IMR-90 (cell line): ENCODE measurements at regions not wholly inside any gene's neighbourhood (a gene's known extent, or its start where the extent isn't known, plus 50 kb on each side); places are given as distances from the start of the nearest gene placed in this dataset.

ENCODE experiments used
- ATAC-seq: fragments of 200-7000 bp; cut with Tn5 transposase; 2 replicates; pipeline ENCODE4 v1.9.1; 2020; ENCODE audit warnings: low read depth, mild to moderate bottlenecking, moderate library complexity
- BruUV-seq: library from RNA; stranded (reverse); fragments of 400-500 nt; replicated peaks from 2 replicates; lab custom pipeline; 2021; lab: Mats Ljungman, UMichigan
- CTCF ChIA-PET: fragments of 300-600 bp; formaldehyde crosslinking; extraction: SDS; loops from one replicate; lab custom pipeline; 2021; ENCODE audit warnings: antibody characterized with exemption; lab: Yijun Ruan, JAX
- POLR2A ChIA-PET: fragments of 300-600 bp; sonication (Branson Sonifier 250); formaldehyde crosslinking; loops from one replicate; lab custom pipeline; 2022; ENCODE audit warnings: antibody characterized with exemption; ENCODE audit not compliant: unreplicated experiment; lab: Charles Lee
- DNase-seq: peaks from one replicate; pipeline ENCODE4 v3.0.0; 2013
- H2AFZ ChIP-seq: replicated peaks from 2 replicates; pipeline ENCODE3; 2013; ENCODE audit warnings: low read length, mild to moderate bottlenecking; ENCODE audit not compliant: poor library complexity
- H2AK5ac ChIP-seq: 2 replicates; pipeline ENCODE4 v1.6.1; 2013; ENCODE audit warnings: low read depth, low read length, inconsistent platforms
- H2AK9ac ChIP-seq: replicated peaks from 2 replicates; pipeline ENCODE3; 2013; ENCODE audit warnings: mild to moderate bottlenecking, low read depth, low read length, moderate library complexity; ENCODE audit not compliant: poor library complexity
- H2BK120ac ChIP-seq: 2 replicates; pipeline ENCODE4 v1.6.1; 2013; ENCODE audit warnings: low read depth, low read length, inconsistent platforms
- H2BK15ac ChIP-seq: 3 replicates; pipeline ENCODE4 v1.6.1; 2013; ENCODE audit warnings: low read depth, low read length, inconsistent platforms
- H2BK20ac ChIP-seq: 2 replicates; pipeline ENCODE4 v1.6.1; 2013; ENCODE audit warnings: low read depth, mild to moderate bottlenecking, inconsistent platforms, low read length, moderate library complexity
- H2BK5ac ChIP-seq: 2 replicates; pipeline ENCODE4 v1.6.1; 2013; ENCODE audit warnings: mild to moderate bottlenecking, low read depth, low read length, inconsistent platforms; ENCODE audit not compliant: poor library complexity, severe bottlenecking
- H3K14ac ChIP-seq: replicated peaks from 2 replicates; pipeline ENCODE4 v1.6.1; 2013; ENCODE audit warnings: low read depth, low read length, inconsistent platforms
- H3K18ac ChIP-seq: 2 replicates; pipeline ENCODE4 v1.6.1; 2013; ENCODE audit warnings: low read depth, low read length, control low read depth
- H3K23ac ChIP-seq: 2 replicates; pipeline ENCODE4 v1.6.1; 2013; ENCODE audit warnings: low read depth, low read length, inconsistent platforms
- H3K27ac ChIP-seq: 2 replicates; pipeline ENCODE4 v1.5.1; 2013; ENCODE audit warnings: mild to moderate bottlenecking, control low read depth, low read length; ENCODE audit not compliant: insufficient read depth
- H3K27me3 ChIP-seq: 2 replicates; pipeline ENCODE4 v1.6.1; 2013; ENCODE audit warnings: low read length; ENCODE audit not compliant: control insufficient read depth, insufficient read depth
- H3K36me3 ChIP-seq: 2 replicates; pipeline ENCODE4 v1.6.1; 2013; ENCODE audit warnings: low read length, mixed read lengths; ENCODE audit not compliant: control insufficient read depth, insufficient read depth
- H3K4ac ChIP-seq: 2 replicates; pipeline ENCODE4 v1.6.1; 2013; ENCODE audit warnings: low read depth, low read length, inconsistent platforms
- H3K4me1 ChIP-seq: 2 replicates; pipeline ENCODE4 v1.6.1; 2013; ENCODE audit warnings: low read length, mixed read lengths; ENCODE audit not compliant: control insufficient read depth, insufficient read depth
- H3K4me2 ChIP-seq: 2 replicates; pipeline ENCODE4 v1.6.1; 2013; ENCODE audit warnings: low read depth, mild to moderate bottlenecking, control low read depth, low read length, moderate library complexity
- H3K4me3 ChIP-seq: 2 replicates; pipeline ENCODE4 v1.5.1; 2013; ENCODE audit warnings: low read depth, mild to moderate bottlenecking, control low read depth, low read length, moderate library complexity; ENCODE audit not compliant: insufficient read depth
- H3K56ac ChIP-seq: 2 replicates; pipeline ENCODE4 v1.6.1; 2013; ENCODE audit warnings: low read length, inconsistent platforms; ENCODE audit not compliant: insufficient read depth; ENCODE audit errors: extremely low read depth
- H3K79me1 ChIP-seq, 2 experiments: 2 replicates each; pipeline ENCODE4 v1.6.1; 2013; ENCODE audit warnings: low read length in 2 of 2, inconsistent platforms in 1 of 2, low read depth in 1 of 2
- H3K9ac ChIP-seq: 2 replicates; pipeline ENCODE4 v1.6.1; 2013; ENCODE audit warnings: low read depth, low read length, control low read depth
- H3K9me1 ChIP-seq: 2 replicates; pipeline ENCODE4 v1.6.1; 2013; ENCODE audit warnings: low read length, inconsistent platforms; ENCODE audit not compliant: insufficient read depth
- H3K9me3 ChIP-seq: 2 replicates; pipeline ENCODE4 v1.6.1; 2013; ENCODE audit warnings: low read length; ENCODE audit not compliant: control insufficient read depth, insufficient read depth
- H4K20me1 ChIP-seq: 2 replicates; pipeline ENCODE4 v1.6.1; 2013; ENCODE audit warnings: low read length, inconsistent platforms; ENCODE audit not compliant: insufficient read depth
- H4K5ac ChIP-seq: 2 replicates; pipeline ENCODE4 v1.6.1; 2013; ENCODE audit warnings: mild to moderate bottlenecking, low read depth, low read length, control low read depth
- H4K8ac ChIP-seq, 2 experiments: 2 replicates each; pipeline ENCODE4 v1.6.1; 2013; ENCODE audit warnings: low read depth in 2 of 2, low read length in 2 of 2, control low read depth in 1 of 2, inconsistent platforms in 1 of 2
- H4K91ac ChIP-seq: 2 replicates; pipeline ENCODE4 v1.6.1; 2013; ENCODE audit warnings: low read depth, low read length, inconsistent platforms; ENCODE audit not compliant: insufficient read depth
- NFE2L2 ChIP-seq: fragments of 150-350 bp; IDR thresholded peaks from 2 replicates; pipeline ENCODE4 v1.6.1; 2016; ENCODE audit warnings: low read depth, mild to moderate bottlenecking, low read length
- USF2 ChIP-seq: fragments of 150-350 bp; IDR thresholded peaks from 2 replicates; pipeline ENCODE4 v1.6.1; 2017; ENCODE audit warnings: mild to moderate bottlenecking, antibody characterized with exemption, low read length, low read depth
- dilution Hi-C: fragments of 300-500 bp; cut with HindIII; formaldehyde crosslinking; loops from one replicate; pipeline ENCODE4 v1.14.3; 2018; ENCODE audit warnings: low sequenced_read_pairs; ENCODE audit not compliant: unreplicated experiment
- in situ Hi-C: fragments of 300-500 bp; cut with MboI; formaldehyde crosslinking; loops from 3 replicates; pipeline ENCODE4 v1.14.3; 2019; ENCODE audit warnings: low sequenced_read_pairs, inconsistent platforms, mixed read lengths
- intact Hi-C: fragments of 100-400 bp; cut with micrococcal nuclease; formaldehyde crosslinking; loops from 2 replicates; pipeline ENCODE4 v1.10.0; 2022
- TF ChIP-seq, protein P1 (sequence below): fragments of 150-350 bp; IDR thresholded peaks from 2 replicates; pipeline ENCODE4 v1.6.1; 2016; ENCODE audit warnings: low read depth, mild to moderate bottlenecking, low read length, moderate library complexity, borderline replicate concordance

- no peak overlapping the region for H3K56ac ChIP-seq
- no peak overlapping the region for H3K23ac ChIP-seq
- no peaks in the 10 kb centered on the region for H3K27me3 ChIP-seq
- no peak overlapping the region for H2BK5ac ChIP-seq
- H2BK120ac ChIP-seq, result no peak overlapping the region
- H3K4me1 ChIP-seq, result peaks cover 12% of the 10 kb centered on the region
- no peak overlapping the region for H3K4me3 ChIP-seq
- DNase-seq (no peak), ATAC-seq (no peak)
- H3K18ac ChIP-seq, result no peak overlapping the region
- no peak overlapping the region for H4K5ac ChIP-seq
- no peak overlapping the region for H3K4me2 ChIP-seq
- H4K20me1 ChIP-seq, result no peaks in the 10 kb centered on the region
- no peak overlapping the region for H2AK9ac ChIP-seq
- H3K9me1 ChIP-seq, result peaks cover 10% of the 10 kb centered on the region; the same call in 1 of the 2 replicates
- H4K91ac ChIP-seq, result no peak overlapping the region
- no peak overlapping the region for H3K4ac ChIP-seq
- H3K14ac ChIP-seq, result no peak overlapping the region
- dilution Hi-C loops, result no loop called here
- no peak overlapping the region for H3K27ac ChIP-seq
- H2BK15ac ChIP-seq, result no peak overlapping the region
- no peak overlapping the region for H3K9ac ChIP-seq
- H3K36me3 ChIP-seq, result no peaks in the 10 kb centered on the region
- H2BK20ac ChIP-seq, result no peak overlapping the region
- no peak overlapping the region for H2AFZ ChIP-seq
- CTCF ChIA-PET, result no interaction called here
- no peaks in the 10 kb centered on the region for H3K9me3 ChIP-seq
- in situ Hi-C loops, result no loop called here
- no TSS peak for BruUV-seq
- H3K79me1 ChIP-seq, result no peaks in the 10 kb centered on the region
- no peak overlapping the region for H2AK5ac ChIP-seq
- H4K8ac ChIP-seq, result no peak overlapping the region
- TF ChIP-seq, protein P1, sequence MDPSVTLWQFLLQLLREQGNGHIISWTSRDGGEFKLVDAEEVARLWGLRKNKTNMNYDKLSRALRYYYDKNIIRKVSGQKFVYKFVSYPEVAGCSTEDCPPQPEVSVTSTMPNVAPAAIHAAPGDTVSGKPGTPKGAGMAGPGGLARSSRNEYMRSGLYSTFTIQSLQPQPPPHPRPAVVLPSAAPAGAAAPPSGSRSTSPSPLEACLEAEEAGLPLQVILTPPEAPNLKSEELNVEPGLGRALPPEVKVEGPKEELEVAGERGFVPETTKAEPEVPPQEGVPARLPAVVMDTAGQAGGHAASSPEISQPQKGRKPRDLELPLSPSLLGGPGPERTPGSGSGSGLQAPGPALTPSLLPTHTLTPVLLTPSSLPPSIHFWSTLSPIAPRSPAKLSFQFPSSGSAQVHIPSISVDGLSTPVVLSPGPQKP, result no peak
- TF ChIP-seq USF2 (peak; percentile 69; the same call in 1 of the 2 replicates), NFE2L2 (no peak)
- intact Hi-C loops, result loop anchor here (10.0 kb wide), 1 partner anchor 183 kb away; no protein-coding TSS in a partner anchor
- POLR2A ChIA-PET, result no interaction called here
Observed at GRCh38 chr6:149217466-149217888, 100.0 kb upstream of the TAB2 start.
